ENCODE measurements at regions not wholly inside any gene's neighbourhood (a gene's known extent, or its start where the extent isn't known, plus 50 kb on each side); places are given as distances from the start of the nearest gene placed in this dataset.

DNA sequence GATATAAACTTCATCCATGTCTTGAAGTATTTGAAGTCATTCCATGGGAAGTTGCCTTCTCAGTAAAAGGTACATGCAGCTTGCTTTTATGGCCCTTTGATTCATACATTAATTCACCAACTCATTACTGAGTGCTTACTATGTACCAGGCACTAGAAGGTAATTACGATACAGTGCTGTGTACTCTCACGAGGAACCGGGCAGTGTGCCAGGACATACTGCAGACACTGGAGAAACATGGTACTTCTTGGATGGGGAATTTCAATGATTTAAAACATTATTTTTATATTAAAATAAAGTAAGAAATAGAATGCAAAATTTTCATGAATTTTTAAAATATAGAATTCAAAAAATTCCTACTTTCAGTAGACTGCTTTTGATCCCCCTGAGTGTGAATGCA is 71.4 kb upstream of the WDR41 start:
- TF ChIP-seq, protein P1, sequence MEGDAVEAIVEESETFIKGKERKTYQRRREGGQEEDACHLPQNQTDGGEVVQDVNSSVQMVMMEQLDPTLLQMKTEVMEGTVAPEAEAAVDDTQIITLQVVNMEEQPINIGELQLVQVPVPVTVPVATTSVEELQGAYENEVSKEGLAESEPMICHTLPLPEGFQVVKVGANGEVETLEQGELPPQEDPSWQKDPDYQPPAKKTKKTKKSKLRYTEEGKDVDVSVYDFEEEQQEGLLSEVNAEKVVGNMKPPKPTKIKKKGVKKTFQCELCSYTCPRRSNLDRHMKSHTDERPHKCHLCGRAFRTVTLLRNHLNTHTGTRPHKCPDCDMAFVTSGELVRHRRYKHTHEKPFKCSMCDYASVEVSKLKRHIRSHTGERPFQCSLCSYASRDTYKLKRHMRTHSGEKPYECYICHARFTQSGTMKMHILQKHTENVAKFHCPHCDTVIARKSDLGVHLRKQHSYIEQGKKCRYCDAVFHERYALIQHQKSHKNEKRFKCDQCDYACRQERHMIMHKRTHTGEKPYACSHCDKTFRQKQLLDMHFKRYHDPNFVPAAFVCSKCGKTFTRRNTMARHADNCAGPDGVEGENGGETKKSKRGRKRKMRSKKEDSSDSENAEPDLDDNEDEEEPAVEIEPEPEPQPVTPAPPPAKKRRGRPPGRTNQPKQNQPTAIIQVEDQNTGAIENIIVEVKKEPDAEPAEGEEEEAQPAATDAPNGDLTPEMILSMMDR (conservative IDR thresholded peaks at IDR 0.05; ENCODE audit: low read length), result no peak
- no peak for TF ChIP-seq EZH2phosphoT487 (IDR thresholded peaks at IDR 0.05; ENCODE audit: borderline replicate concordance)
- Histone ChIP-seq H3K27me3 (ENCODE audit: insufficient read depth, low read length, poor library complexity, severe bottlenecking) (no peaks in the 10 kb centered on the region), H3K9ac (ENCODE audit: low read depth, low read length, poor library complexity, severe bottlenecking) (no peak overlapping the region), H4K20me1 (ENCODE audit: insufficient read depth, low read length, poor library complexity, severe bottlenecking) (no peaks in the 10 kb centered on the region), H3K4me1 (ENCODE audit: insufficient read depth, low read length, poor library complexity, severe bottlenecking) (no peaks in the 10 kb centered on the region), H3K4me3 (ENCODE audit: low read length, poor library complexity, severe bottlenecking) (no peak overlapping the region), H2AFZ (ENCODE audit: low read length) (no peak overlapping the region), H3K4me2 (ENCODE audit: low read depth, low read length, poor library complexity, severe bottlenecking) (no peak overlapping the region), H3K9me3 (ENCODE audit: insufficient read depth, low read depth, low read length) (no peaks in the 10 kb centered on the region), H3F3A (ENCODE audit: low read depth) (no peaks in the 10 kb centered on the region), H3K9me2 (replicated peaks; ENCODE audit: low read depth, low read length) (no peaks in the 10 kb centered on the region), H3K79me2 (ENCODE audit: insufficient read depth, low read length) (no peaks in the 10 kb centered on the region), H3K36me3 (ENCODE audit: insufficient read depth, low read length) (no peaks in the 10 kb centered on the region)

DNA sequence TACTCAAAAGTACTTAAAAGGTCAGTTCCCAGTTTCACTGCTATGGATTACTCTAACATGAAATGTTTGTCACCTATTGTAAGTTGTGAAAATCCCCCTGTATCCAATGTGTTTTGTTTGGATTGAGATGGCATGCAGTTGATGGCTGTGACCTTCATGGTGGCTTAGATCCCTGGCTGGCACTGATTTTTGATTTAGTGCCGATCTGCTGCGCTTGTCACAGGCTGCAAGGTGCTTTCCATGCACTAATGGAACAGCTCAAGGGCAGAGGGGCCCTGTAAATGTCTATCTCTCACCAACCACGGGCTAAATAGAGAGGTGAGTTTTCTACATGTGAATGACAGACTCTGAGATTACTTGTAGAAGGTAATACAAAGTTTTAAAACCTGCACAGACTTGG is 69.8 kb upstream of the WDR41 start:
- TF ChIP-seq EZH2phosphoT487 (IDR thresholded peaks at IDR 0.05; ENCODE audit: borderline replicate concordance), result no peak
- TF ChIP-seq, protein P1 (conservative IDR thresholded peaks at IDR 0.05; ENCODE audit: low read length), result no peak
- no peaks in the 10 kb centered on the region for H4K20me1 ChIP-seq (ENCODE audit: insufficient read depth, low read length, poor library complexity, severe bottlenecking)
- H3K9me3 ChIP-seq (ENCODE audit: insufficient read depth, low read depth, low read length), result no peaks in the 10 kb centered on the region
- no peak overlapping the region for H3K9ac ChIP-seq (ENCODE audit: low read depth, low read length, poor library complexity, severe bottlenecking)
- H3K4me3 ChIP-seq (ENCODE audit: low read length, poor library complexity, severe bottlenecking), result no peak overlapping the region
- no peaks in the 10 kb centered on the region for H3F3A ChIP-seq (ENCODE audit: low read depth)
- no peak overlapping the region for H3K4me2 ChIP-seq (ENCODE audit: low read depth, low read length, poor library complexity, severe bottlenecking)
- no peaks in the 10 kb centered on the region for H3K36me3 ChIP-seq (ENCODE audit: insufficient read depth, low read length)
- no peaks in the 10 kb centered on the region for H3K9me2 ChIP-seq (replicated peaks; ENCODE audit: low read depth, low read length)
- H3K79me2 ChIP-seq (ENCODE audit: insufficient read depth, low read length), result no peaks in the 10 kb centered on the region
- H2AFZ ChIP-seq (ENCODE audit: low read length), result no peak overlapping the region
- no peaks in the 10 kb centered on the region for H3K27me3 ChIP-seq (ENCODE audit: insufficient read depth, low read length, poor library complexity, severe bottlenecking)
- H3K4me1 ChIP-seq (ENCODE audit: insufficient read depth, low read length, poor library complexity, severe bottlenecking), result no peaks in the 10 kb centered on the region

DNA sequence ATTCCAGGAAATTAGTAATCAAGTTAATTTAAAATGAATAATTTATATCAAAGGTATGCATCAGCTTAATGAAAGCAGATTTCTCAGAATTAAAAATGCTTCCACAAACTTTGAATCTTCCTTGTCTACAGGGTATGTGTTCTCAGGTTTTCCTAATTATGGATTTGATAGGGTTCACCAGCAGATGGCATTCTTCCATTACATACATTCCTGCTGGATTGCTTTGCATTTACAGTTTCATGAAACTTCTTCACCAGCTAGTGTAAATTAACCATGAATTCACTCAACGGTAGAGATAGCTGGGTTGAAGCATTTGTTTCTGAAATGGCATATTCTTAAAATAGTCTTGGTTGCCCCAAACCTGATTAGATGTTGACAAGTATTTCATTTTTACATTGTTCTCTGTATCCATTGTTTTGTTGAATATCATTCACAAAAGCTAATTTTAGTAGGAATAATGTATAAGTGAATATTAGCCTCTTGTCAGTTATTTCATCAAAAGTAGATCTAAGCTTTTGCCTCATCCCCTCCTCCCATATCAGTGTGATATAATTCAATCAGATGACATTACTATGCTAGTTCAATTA is 68.7 kb upstream of the WDR41 start:
- H2AFZ ChIP-seq (ENCODE audit: low read length), result no peak overlapping the region
- no peaks in the 10 kb centered on the region for H4K20me1 ChIP-seq (ENCODE audit: insufficient read depth, low read length, poor library complexity, severe bottlenecking)
- H3K36me3 ChIP-seq (ENCODE audit: insufficient read depth, low read length), result no peaks in the 10 kb centered on the region
- H3K27me3 ChIP-seq (ENCODE audit: insufficient read depth, low read length, poor library complexity, severe bottlenecking), result no peaks in the 10 kb centered on the region
- H3K9ac ChIP-seq (ENCODE audit: low read depth, low read length, poor library complexity, severe bottlenecking), result no peak overlapping the region
- H3K4me2 ChIP-seq (ENCODE audit: low read depth, low read length, poor library complexity, severe bottlenecking), result no peak overlapping the region
- no peaks in the 10 kb centered on the region for H3F3A ChIP-seq (ENCODE audit: low read depth)
- TF ChIP-seq EZH2phosphoT487 (IDR thresholded peaks at IDR 0.05; ENCODE audit: borderline replicate concordance), result no peak
- TF ChIP-seq, protein P1 (conservative IDR thresholded peaks at IDR 0.05; ENCODE audit: low read length), result peak; percentile 77
- no peak overlapping the region for H3K4me3 ChIP-seq (ENCODE audit: low read length, poor library complexity, severe bottlenecking)
- no peaks in the 10 kb centered on the region for H3K79me2 ChIP-seq (ENCODE audit: insufficient read depth, low read length)
- no peaks in the 10 kb centered on the region for H3K9me3 ChIP-seq (ENCODE audit: insufficient read depth, low read depth, low read length)
- H3K9me2 ChIP-seq (replicated peaks; ENCODE audit: low read depth, low read length), result no peaks in the 10 kb centered on the region
- H3K4me1 ChIP-seq (ENCODE audit: insufficient read depth, low read length, poor library complexity, severe bottlenecking), result no peaks in the 10 kb centered on the region

All from Loucy (cell line).